ENCODE measurements at regions not wholly inside any gene's neighbourhood (a gene's known extent, or its start where the extent isn't known, plus 50 kb on each side); places are given as distances from the start of the nearest gene placed in this dataset.

GRCh38 chr10:108203905-108204527 lies 1039.5 kb upstream of the SORCS1 start:
- TF ChIP-seq POLR2A (IDR thresholded peaks at IDR 0.05; ENCODE audit: low read depth, low read length) (no peak), POLR2AphosphoS5 (IDR thresholded peaks at IDR 0.05; ENCODE audit: low read depth, low read length) (no peak), TAF1 (IDR thresholded peaks at IDR 0.05; ENCODE audit: low read depth, low read length) (no peak), POU2F2 (IDR thresholded peaks at IDR 0.05; ENCODE audit: low read depth, low read length) (no peak), SPI1 (IDR thresholded peaks at IDR 0.05; ENCODE audit: low read depth, low read length) (no peak), PAX5 (IDR thresholded peaks at IDR 0.05; ENCODE audit: insufficient read depth, low read length, severe bottlenecking) (no peak)
